MM.1S (cell line): ENCODE measurements at regions not wholly inside any gene's neighbourhood (a gene's known extent, or its start where the extent isn't known, plus 50 kb on each side); places are given as distances from the start of the nearest gene placed in this dataset.

Experiments
- DNase-seq: peaks from one replicate; pipeline ENCODE4 v3.0.0-alpha.2; 2015
- H2AFZ ChIP-seq: fragments of 300-600 bp; sonication (generic); 2 replicates; pipeline ENCODE4 v1.6.0; 2016; ENCODE audit warnings: antibody characterized with exemption, low read length
- H3F3A ChIP-seq: fragments of 300-600 bp; sonication (generic); 2 replicates; pipeline ENCODE4 v1.6.1; 2016; ENCODE audit warnings: mild to moderate bottlenecking, antibody characterized with exemption, low read length, moderate library complexity, mixed read lengths; ENCODE audit not compliant: insufficient read depth
- H3K27ac ChIP-seq: fragments of 300-600 bp; sonication (generic); 2 replicates; pipeline ENCODE4 v1.5.1; 2016; ENCODE audit warnings: mild to moderate bottlenecking, low read length
- H3K27me3 ChIP-seq: fragments of 300-600 bp; sonication (generic); replicated peaks from 2 replicates; pipeline ENCODE4 v1.6.0; 2016; ENCODE audit warnings: low read length; ENCODE audit not compliant: insufficient read depth
- H3K36me3 ChIP-seq: fragments of 300-600 bp; sonication (generic); replicated peaks from 2 replicates; pipeline ENCODE4 v1.6.1; 2016; ENCODE audit warnings: mild to moderate bottlenecking, low read length, mixed read lengths; ENCODE audit not compliant: insufficient read depth
- H3K4me1 ChIP-seq: fragments of 300-600 bp; sonication (generic); 2 replicates; pipeline ENCODE4 v1.6.1; 2016; ENCODE audit warnings: low read length, mixed read lengths
- H3K4me2 ChIP-seq: fragments of 300-600 bp; sonication (generic); 2 replicates; pipeline ENCODE4 v1.6.0; 2016; ENCODE audit warnings: low read depth, low read length
- H3K4me3 ChIP-seq: fragments of 300-600 bp; sonication (generic); 2 replicates; pipeline ENCODE4 v1.5.1; 2016; ENCODE audit warnings: low read length, mixed read lengths
- H3K79me2 ChIP-seq: fragments of 300-600 bp; sonication (generic); 2 replicates; pipeline ENCODE4 v1.6.1; 2016; ENCODE audit warnings: mixed run types, low read length, mixed read lengths
- H3K9ac ChIP-seq: fragments of 300-600 bp; sonication (generic); 2 replicates; pipeline ENCODE4 v1.6.1; 2016; ENCODE audit warnings: low read length, mixed read lengths
- H3K9me2 ChIP-seq: fragments of 300-600 bp; sonication (generic); replicated peaks from 2 replicates; pipeline ENCODE4 v1.6.1; 2016; ENCODE audit warnings: mild to moderate bottlenecking, low read length, mixed read lengths; ENCODE audit not compliant: insufficient read depth
- H3K9me3 ChIP-seq: fragments of 300-600 bp; sonication (generic); replicated peaks from 2 replicates; pipeline ENCODE4 v1.6.1; 2016; ENCODE audit warnings: mild to moderate bottlenecking, low read length, mixed read lengths; ENCODE audit not compliant: insufficient read depth
- H4K20me1 ChIP-seq: fragments of 300-600 bp; sonication (generic); 2 replicates; pipeline ENCODE4 v1.6.1; 2016; ENCODE audit warnings: mild to moderate bottlenecking, low read length, moderate library complexity, mixed read lengths; ENCODE audit not compliant: insufficient read depth
- EZH2 ChIP-seq: fragments of 300-600 bp; sonication (generic); optimal IDR thresholded peaks from 2 replicates; pipeline ENCODE3; 2017; ENCODE audit warnings: low read depth, mild to moderate bottlenecking, antibody characterized with exemption, low read length, mixed read lengths
- EZH2phosphoT487 ChIP-seq: fragments of 300-600 bp; sonication (generic); IDR thresholded peaks from 2 replicates; pipeline ENCODE4 v1.6.1; 2018; ENCODE audit warnings: antibody characterized with exemption, low read length
- TF ChIP-seq, protein P1 (sequence below): fragments of 300-600 bp; sonication (generic); IDR thresholded peaks from 2 replicates; pipeline ENCODE4 v1.5.1; 2016; ENCODE audit warnings: antibody characterized with exemption, low read length, mixed read lengths

DNA sequence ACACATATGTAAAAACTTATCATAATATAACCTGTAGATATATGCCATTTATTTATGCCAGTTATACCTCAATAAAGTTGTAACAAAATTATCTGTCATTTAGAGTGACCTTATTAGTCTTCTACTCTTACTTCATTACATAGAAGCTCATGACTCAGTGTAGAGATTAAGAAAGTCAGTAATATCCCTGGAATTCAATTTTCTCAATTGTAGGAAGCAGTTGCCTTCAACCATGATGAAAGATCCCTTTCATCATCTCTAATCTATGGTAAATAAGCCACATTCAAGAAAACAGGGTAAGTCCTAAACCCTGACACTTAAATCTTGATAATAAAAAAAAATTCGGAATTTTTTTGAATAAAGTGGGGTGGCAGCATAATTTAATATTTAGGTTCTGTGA is 216.5 kb upstream of the PEX5L start:
- no peaks in the 10 kb centered on the region for H3K79me2 ChIP-seq
- no peaks in the 10 kb centered on the region for H4K20me1 ChIP-seq
- H3K36me3 ChIP-seq: no peaks in the 10 kb centered on the region
- no peaks in the 10 kb centered on the region for H3K27me3 ChIP-seq
- no peaks in the 10 kb centered on the region for H3K9me2 ChIP-seq
- H2AFZ ChIP-seq: no peak overlapping the region
- no peaks in the 10 kb centered on the region for H3K9me3 ChIP-seq
- no peak overlapping the region for H3K4me3 ChIP-seq
- DNase-seq: no peak
- no peak overlapping the region for H3K9ac ChIP-seq
- H3F3A ChIP-seq: no peaks in the 10 kb centered on the region
- no peak overlapping the region for H3K4me2 ChIP-seq
- H3K27ac ChIP-seq: no peak overlapping the region
- TF ChIP-seq EZH2: no peak
- TF ChIP-seq EZH2phosphoT487: no peak
- TF ChIP-seq, protein P1, sequence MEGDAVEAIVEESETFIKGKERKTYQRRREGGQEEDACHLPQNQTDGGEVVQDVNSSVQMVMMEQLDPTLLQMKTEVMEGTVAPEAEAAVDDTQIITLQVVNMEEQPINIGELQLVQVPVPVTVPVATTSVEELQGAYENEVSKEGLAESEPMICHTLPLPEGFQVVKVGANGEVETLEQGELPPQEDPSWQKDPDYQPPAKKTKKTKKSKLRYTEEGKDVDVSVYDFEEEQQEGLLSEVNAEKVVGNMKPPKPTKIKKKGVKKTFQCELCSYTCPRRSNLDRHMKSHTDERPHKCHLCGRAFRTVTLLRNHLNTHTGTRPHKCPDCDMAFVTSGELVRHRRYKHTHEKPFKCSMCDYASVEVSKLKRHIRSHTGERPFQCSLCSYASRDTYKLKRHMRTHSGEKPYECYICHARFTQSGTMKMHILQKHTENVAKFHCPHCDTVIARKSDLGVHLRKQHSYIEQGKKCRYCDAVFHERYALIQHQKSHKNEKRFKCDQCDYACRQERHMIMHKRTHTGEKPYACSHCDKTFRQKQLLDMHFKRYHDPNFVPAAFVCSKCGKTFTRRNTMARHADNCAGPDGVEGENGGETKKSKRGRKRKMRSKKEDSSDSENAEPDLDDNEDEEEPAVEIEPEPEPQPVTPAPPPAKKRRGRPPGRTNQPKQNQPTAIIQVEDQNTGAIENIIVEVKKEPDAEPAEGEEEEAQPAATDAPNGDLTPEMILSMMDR: no peak
- no peaks in the 10 kb centered on the region for H3K4me1 ChIP-seq

- DNase-seq: no peak
- Histone ChIP-seq H3K9me3 (no peaks in the 10 kb centered on the region), H3K4me1 (peaks cover 25% of the 10 kb centered on the region), H3K79me2 (no peaks in the 10 kb centered on the region), H3K9me2 (no peaks in the 10 kb centered on the region), H3K36me3 (no peaks in the 10 kb centered on the region), H3K9ac (no peak overlapping the region), H3F3A (0 out of 2 replicates have a peak, but pooled peaks cover 7% of the 10 kb centered on the region), H2AFZ (no peak overlapping the region), H3K27me3 (no peaks in the 10 kb centered on the region), H3K27ac (no peak overlapping the region), H4K20me1 (no peaks in the 10 kb centered on the region), H3K4me3 (no peak overlapping the region), H3K4me2 (no peak overlapping the region)
- TF ChIP-seq, protein P1: no peak
- TF ChIP-seq EZH2 (no peak), EZH2phosphoT487 (no peak)
These were observed 227.7 kb upstream of the PEX5L start for GRCh38 chr3:180264479-180264878.

DNA sequence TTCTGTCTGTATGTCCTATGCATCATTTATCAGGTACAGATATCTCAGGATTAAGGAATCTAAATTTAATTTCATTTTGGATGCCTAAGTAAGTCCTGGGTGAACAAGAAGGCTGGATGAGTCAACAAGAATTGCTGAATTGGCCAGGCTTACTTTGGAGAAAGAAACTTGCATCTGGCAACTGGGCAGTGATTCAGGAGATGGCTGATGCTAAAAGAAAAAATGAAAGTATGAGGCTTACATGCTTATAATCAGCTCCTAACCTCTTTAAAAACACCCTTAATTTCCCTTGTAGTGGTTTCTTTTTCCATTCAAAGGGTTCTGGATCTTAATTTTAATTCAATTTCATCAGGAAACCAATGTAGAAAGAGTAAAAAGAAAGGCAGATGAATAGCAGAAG is 228.8 kb upstream of the PEX5L start:
- Histone ChIP-seq H3K9me2 (no peaks in the 10 kb centered on the region), H3K27ac (no peak overlapping the region), H2AFZ (peak overlapping the region; percentile 21; the same call in 1 of the 2 replicates), H3K27me3 (no peaks in the 10 kb centered on the region), H3K4me3 (no peak overlapping the region), H3K4me2 (peak overlapping the region; percentile 38; the same call in 1 of the 2 replicates), H3F3A (0 out of 2 replicates have a peak, but pooled peaks cover 7% of the 10 kb centered on the region), H3K79me2 (no peaks in the 10 kb centered on the region), H4K20me1 (no peaks in the 10 kb centered on the region), H3K9ac (no peak overlapping the region), H3K36me3 (no peaks in the 10 kb centered on the region), H3K4me1 (peaks cover 25% of the 10 kb centered on the region), H3K9me3 (no peaks in the 10 kb centered on the region)
- no peak for TF ChIP-seq EZH2phosphoT487
- TF ChIP-seq, protein P1: no peak
- DNase-seq: peak; percentile 49
